ENCODE measurements at regions not wholly inside any gene's neighbourhood (a gene's known extent, or its start where the extent isn't known, plus 50 kb on each side); places are given as distances from the start of the nearest gene placed in this dataset.

DNA sequence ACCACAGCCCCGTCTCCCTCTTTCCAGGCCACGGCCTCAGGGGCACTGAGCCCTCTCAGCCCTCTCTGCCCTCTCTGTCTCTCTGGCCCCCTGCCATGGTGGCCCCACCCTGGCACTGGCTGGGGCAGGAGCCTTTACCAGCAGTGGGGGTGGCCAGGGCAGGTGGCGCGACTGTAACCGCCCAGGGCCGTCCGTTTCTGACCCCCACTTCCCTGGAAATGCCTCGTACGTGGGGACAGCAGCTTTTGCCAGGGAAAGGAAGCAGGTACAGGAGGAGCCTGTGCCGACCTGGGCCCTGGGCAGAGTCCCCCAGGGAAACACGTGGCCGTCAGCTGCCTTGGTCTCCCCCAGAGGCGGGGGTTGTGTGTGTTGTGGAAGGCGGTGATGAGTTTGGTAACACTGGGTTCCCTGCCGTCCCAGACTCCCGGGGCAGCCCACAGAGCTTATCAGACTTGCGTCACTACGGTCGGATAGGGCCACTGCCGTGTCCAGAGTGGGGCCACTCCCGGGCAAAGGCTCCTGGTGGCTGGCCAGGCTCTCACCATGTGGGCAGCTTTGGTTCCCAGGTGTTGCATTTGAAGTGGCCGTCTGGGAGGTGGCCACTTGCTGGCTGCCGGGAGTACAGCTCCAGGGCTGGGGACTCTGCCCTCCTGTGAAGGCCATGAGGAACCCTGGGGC is 249.3 kb upstream of the CIBAR2 start:
- ATAC-seq (ENCODE audit: low read depth) (no peak), DNase-seq (no peak)
- Histone ChIP-seq H3K9me1 (ENCODE audit: insufficient read depth, low read length) (no peaks in the 10 kb centered on the region), H2AK5ac (ENCODE audit: low read depth, low read length) (no peak overlapping the region), H2BK15ac (ENCODE audit: low read depth, low read length) (no peak overlapping the region), H4K20me1 (ENCODE audit: insufficient read depth, low read length) (peaks cover 70% of the 10 kb centered on the region), H3K23ac (ENCODE audit: low read depth, low read length) (no peak overlapping the region), H3K36me3 (ENCODE audit: control insufficient read depth, insufficient read depth, low read length) (peaks cover 4% of the 10 kb centered on the region; the same call in 1 of the 2 replicates), H3K4me1 (ENCODE audit: control insufficient read depth, insufficient read depth, low read length) (peaks cover 10% of the 10 kb centered on the region; the same call in 1 of the 2 replicates), H3K4me3 (ENCODE audit: insufficient read depth, low read depth, low read length) (no peak overlapping the region), H2AFZ (replicated peaks; ENCODE audit: low read length, poor library complexity) (no peak overlapping the region), H3K56ac (ENCODE audit: extremely low read depth, insufficient read depth, low read length) (no peak overlapping the region), H3K18ac (ENCODE audit: low read depth, low read length) (no peak overlapping the region), H2AK9ac (replicated peaks; ENCODE audit: low read depth, low read length, poor library complexity) (no peak overlapping the region), H4K5ac (ENCODE audit: low read depth, low read length) (no peak overlapping the region), H3K4ac (ENCODE audit: low read depth, low read length) (no peak overlapping the region), H3K79me1 (ENCODE audit: low read depth in 1 of 2, low read length in 2 of 2) (peaks cover 21 to 48% of the 10 kb centered on the region in 2 experiments), H3K14ac (replicated peaks; ENCODE audit: low read depth, low read length) (no peak overlapping the region), H4K8ac (ENCODE audit: low read depth in 2 of 2, low read length in 2 of 2) (no peak overlapping the region), H3K27me3 (ENCODE audit: control insufficient read depth, insufficient read depth, low read length) (no peaks in the 10 kb centered on the region), H3K9me3 (ENCODE audit: control insufficient read depth, insufficient read depth, low read length) (peaks cover 3% of the 10 kb centered on the region; the same call in 1 of the 2 replicates), H4K91ac (ENCODE audit: insufficient read depth, low read depth, low read length) (no peak overlapping the region), H3K9ac (ENCODE audit: low read depth, low read length) (no peak overlapping the region), H3K27ac (ENCODE audit: insufficient read depth, low read length) (no peak overlapping the region), H3K4me2 (ENCODE audit: low read depth, low read length) (no peak overlapping the region), H2BK20ac (ENCODE audit: low read depth, low read length) (no peak overlapping the region), H2BK5ac (ENCODE audit: low read depth, low read length, poor library complexity, severe bottlenecking) (no peak overlapping the region), H2BK120ac (ENCODE audit: low read depth, low read length) (no peak overlapping the region)
- WGBS, 2 experiments (ENCODE audit: extremely low coverage in 2 of 2, insufficient read length in 1 of 2), result 98% methylated on average over 12 of the region's 23 CpGs; no CpG with 5 or more reads in 1 of the 2 experiments
- in situ Hi-C loops (cut with MboI; ENCODE audit: low sequenced_read_pairs) (no loop called here), intact Hi-C loops (cut with micrococcal nuclease) (no loop called here), dilution Hi-C loops (cut with HindIII; ENCODE audit: low sequenced_read_pairs, unreplicated experiment) (no loop called here)
- ChIA-PET CTCF (interaction anchor here (1.1 kb wide), 1 partner anchor 9 kb away, joined by 4 read pairs; no protein-coding TSS in a partner anchor), POLR2A (ENCODE audit: unreplicated experiment) (no interaction called here)
- no TSS peak for BruUV-seq (replicated peaks)
- TF ChIP-seq FOS (IDR thresholded peaks at IDR 0.05; ENCODE audit: low read depth, low read length), result no peak
- TF ChIP-seq NFE2L2 (IDR thresholded peaks at IDR 0.05; ENCODE audit: low read depth, low read length), result no peak
- TF ChIP-seq MAFK (IDR thresholded peaks at IDR 0.05; ENCODE audit: low read depth, low read length), result no peak
- TF ChIP-seq, protein P1, sequence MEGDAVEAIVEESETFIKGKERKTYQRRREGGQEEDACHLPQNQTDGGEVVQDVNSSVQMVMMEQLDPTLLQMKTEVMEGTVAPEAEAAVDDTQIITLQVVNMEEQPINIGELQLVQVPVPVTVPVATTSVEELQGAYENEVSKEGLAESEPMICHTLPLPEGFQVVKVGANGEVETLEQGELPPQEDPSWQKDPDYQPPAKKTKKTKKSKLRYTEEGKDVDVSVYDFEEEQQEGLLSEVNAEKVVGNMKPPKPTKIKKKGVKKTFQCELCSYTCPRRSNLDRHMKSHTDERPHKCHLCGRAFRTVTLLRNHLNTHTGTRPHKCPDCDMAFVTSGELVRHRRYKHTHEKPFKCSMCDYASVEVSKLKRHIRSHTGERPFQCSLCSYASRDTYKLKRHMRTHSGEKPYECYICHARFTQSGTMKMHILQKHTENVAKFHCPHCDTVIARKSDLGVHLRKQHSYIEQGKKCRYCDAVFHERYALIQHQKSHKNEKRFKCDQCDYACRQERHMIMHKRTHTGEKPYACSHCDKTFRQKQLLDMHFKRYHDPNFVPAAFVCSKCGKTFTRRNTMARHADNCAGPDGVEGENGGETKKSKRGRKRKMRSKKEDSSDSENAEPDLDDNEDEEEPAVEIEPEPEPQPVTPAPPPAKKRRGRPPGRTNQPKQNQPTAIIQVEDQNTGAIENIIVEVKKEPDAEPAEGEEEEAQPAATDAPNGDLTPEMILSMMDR (conservative IDR thresholded peaks at IDR 0.05; ENCODE audit: low read depth, low read length), result no peak
- TF ChIP-seq, protein P2, sequence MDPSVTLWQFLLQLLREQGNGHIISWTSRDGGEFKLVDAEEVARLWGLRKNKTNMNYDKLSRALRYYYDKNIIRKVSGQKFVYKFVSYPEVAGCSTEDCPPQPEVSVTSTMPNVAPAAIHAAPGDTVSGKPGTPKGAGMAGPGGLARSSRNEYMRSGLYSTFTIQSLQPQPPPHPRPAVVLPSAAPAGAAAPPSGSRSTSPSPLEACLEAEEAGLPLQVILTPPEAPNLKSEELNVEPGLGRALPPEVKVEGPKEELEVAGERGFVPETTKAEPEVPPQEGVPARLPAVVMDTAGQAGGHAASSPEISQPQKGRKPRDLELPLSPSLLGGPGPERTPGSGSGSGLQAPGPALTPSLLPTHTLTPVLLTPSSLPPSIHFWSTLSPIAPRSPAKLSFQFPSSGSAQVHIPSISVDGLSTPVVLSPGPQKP (IDR thresholded peaks at IDR 0.05; ENCODE audit: borderline replicate concordance, low read depth, low read length), result no peak
- no peak for TF ChIP-seq CEBPB (IDR thresholded peaks at IDR 0.05; ENCODE audit: low read depth, low read length)

All from IMR-90 (cell line).